ENCODE measurements at regions not wholly inside any gene's neighbourhood (a gene's known extent, or its start where the extent isn't known, plus 50 kb on each side); places are given as distances from the start of the nearest gene placed in this dataset.

DNA sequence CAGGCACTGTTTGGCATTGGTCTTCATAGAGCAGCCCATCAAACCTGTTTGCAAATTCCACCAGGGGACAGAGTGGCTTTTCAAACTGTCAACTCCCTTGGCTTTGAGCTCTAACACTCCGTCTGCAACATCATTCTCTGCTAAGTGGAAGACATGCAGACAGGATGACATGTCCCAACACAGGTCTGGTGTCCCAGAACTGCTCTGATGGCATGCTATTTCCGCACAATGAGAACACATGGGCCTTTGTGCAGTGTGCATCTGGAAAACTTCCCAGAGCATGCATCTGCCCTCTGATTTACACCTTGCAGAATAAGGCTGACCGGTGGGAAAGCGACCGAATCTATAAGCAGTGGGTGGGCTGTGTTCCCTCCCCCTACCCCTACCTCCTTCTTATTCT is 212.8 kb upstream of the GYPA start:
- TF ChIP-seq ZZZ3 (CRISPR knock-in tag; IDR thresholded peaks at IDR 0.05; ENCODE audit: borderline replicate concordance) (no peak), ZNF569 (CRISPR knock-in tag; IDR thresholded peaks at IDR 0.05; ENCODE audit: borderline replicate concordance) (no peak), ZNF510 (CRISPR knock-in tag; IDR thresholded peaks at IDR 0.05; ENCODE audit: low read depth) (no peak), JUNB (CRISPR knock-in tag; IDR thresholded peaks at IDR 0.05; ENCODE audit: borderline replicate concordance) (no peak), RFX5 (IDR thresholded peaks at IDR 0.05; ENCODE audit: low read depth, low read length) (no peak), ZNF629 (CRISPR knock-in tag; conservative IDR thresholded peaks at IDR 0.05) (no peak), ZNF274 (CRISPR knock-in tag; IDR thresholded peaks at IDR 0.05) (no peak), RARG (CRISPR knock-in tag; IDR thresholded peaks at IDR 0.05; ENCODE audit: low read depth) (no peak)
- TF ChIP-seq, protein P1, sequence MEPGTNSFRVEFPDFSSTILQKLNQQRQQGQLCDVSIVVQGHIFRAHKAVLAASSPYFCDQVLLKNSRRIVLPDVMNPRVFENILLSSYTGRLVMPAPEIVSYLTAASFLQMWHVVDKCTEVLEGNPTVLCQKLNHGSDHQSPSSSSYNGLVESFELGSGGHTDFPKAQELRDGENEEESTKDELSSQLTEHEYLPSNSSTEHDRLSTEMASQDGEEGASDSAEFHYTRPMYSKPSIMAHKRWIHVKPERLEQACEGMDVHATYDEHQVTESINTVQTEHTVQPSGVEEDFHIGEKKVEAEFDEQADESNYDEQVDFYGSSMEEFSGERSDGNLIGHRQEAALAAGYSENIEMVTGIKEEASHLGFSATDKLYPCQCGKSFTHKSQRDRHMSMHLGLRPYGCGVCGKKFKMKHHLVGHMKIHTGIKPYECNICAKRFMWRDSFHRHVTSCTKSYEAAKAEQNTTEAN (CRISPR knock-in tag; conservative IDR thresholded peaks at IDR 0.05): no peak
- TF ChIP-seq, protein P2, sequence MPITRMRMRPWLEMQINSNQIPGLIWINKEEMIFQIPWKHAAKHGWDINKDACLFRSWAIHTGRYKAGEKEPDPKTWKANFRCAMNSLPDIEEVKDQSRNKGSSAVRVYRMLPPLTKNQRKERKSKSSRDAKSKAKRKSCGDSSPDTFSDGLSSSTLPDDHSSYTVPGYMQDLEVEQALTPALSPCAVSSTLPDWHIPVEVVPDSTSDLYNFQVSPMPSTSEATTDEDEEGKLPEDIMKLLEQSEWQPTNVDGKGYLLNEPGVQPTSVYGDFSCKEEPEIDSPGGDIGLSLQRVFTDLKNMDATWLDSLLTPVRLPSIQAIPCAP (CRISPR knock-in tag; IDR thresholded peaks at IDR 0.05; ENCODE audit: low read depth): no peak
- TF ChIP-seq, protein P3, sequence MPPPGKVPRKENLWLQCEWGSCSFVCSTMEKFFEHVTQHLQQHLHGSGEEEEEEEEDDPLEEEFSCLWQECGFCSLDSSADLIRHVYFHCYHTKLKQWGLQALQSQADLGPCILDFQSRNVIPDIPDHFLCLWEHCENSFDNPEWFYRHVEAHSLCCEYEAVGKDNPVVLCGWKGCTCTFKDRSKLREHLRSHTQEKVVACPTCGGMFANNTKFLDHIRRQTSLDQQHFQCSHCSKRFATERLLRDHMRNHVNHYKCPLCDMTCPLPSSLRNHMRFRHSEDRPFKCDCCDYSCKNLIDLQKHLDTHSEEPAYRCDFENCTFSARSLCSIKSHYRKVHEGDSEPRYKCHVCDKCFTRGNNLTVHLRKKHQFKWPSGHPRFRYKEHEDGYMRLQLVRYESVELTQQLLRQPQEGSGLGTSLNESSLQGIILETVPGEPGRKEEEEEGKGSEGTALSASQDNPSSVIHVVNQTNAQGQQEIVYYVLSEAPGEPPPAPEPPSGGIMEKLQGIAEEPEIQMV (CRISPR knock-in tag; IDR thresholded peaks at IDR 0.05; ENCODE audit: low read depth): no peak
